ENCODE measurements at regions not wholly inside any gene's neighbourhood (a gene's known extent, or its start where the extent isn't known, plus 50 kb on each side); places are given as distances from the start of the nearest gene placed in this dataset.
A peak's percentile ranks its signal among the peaks of the same experiment; 100 is the strongest.

DNA sequence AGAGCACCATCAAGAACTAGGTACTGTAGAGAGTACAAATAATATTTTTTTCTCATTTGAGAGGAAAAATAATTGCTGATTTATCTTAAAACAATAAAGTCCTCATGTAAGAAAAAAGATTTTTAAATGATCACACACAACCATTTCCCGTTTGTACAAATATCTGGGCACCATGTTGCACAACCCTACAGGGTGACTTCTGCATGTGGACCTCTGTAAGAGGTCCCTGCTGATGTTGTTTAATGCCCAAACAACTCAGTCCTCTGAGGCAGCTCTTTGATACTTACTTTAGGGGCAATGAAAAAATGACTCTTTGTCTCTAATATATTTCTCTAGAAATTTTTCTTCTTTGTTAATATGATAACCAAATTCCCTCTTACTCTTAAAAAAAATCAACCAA is 168.1 kb upstream of the SATB1 start:
- DNase-seq, result no peak

DNA sequence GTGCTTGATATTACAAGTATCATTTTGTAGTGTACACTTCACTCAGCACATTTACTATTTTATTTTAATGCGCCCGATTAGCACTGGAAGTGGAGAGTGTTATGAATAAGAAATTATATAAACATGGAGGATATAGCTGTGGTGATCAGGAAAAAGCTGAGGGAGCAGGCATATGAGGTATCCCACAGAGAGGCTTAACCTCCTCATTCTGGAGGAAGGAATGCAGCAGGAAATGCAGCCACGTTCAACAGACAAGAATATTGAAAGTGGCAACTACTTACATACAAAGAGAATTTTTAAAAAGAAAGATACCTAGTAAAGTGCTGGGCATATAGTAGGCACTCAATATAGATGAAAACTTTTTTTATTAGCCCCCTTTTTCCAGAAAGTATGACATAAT is 166.0 kb upstream of the SATB1 start:
- no peak for DNase-seq

DNA sequence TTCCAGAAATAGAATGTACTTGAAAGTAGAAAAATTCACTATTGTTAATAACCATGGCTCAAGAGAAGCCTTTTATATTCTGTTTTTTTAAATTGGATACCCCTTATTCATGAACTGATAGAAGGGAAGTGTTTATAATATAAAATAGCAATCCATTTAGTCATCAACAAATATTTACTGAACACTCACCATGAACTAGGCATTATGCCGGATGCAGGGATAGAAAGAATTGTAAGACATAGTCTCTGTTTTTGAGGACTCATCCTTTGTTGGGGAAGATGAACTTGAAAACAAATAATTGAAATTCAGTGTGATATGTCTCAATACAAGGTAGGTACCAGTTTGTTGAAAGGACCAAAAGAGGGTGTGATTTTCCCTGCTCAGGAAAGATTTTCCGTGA is 160.9 kb upstream of the SATB1 start:
- no peak for DNase-seq

DNA sequence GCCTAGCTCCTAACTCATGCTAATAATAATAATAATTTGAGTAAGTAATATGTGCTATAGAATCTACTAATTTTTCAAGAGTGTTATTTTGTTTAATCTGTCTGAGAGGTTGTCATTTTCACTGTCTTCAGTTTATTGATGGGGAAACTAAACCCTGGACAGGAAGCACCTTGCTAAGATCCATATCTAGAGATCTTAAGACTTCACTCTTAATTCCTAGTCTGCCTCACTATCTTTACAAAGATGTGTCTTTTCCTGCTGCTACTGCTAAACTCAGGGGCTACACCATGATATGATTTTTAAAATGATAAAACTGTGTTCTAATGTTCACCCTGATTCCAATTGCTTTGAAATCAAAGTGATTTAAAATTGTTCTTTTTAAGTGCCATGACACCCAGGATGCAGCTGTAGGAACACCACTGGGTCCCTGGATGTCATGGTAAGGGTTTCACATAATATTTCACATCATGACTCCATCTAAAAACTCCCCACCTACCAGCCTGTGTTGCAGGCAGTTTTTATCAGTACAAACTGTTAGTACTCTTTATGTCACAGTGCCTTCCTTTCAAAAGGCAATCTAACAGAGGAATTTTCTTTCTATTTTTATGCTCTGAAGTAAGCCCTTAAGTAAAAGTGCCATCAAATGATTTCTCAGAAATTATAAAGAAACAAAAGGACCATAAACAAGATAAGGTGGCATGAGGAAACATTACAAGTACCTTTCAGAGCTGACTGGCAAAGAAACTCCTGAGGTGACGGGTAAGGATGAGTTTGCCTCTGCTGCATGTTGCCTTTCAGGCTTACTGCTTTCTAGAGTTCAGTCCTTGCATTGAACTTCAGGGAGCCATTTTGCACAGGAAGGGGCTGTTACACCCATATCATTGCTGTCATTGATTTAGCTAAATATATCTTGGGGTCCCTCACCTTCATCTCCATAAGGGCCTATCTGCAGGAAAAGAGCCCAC is 160.1 kb upstream of the SATB1 start:
- no peak for DNase-seq

DNA sequence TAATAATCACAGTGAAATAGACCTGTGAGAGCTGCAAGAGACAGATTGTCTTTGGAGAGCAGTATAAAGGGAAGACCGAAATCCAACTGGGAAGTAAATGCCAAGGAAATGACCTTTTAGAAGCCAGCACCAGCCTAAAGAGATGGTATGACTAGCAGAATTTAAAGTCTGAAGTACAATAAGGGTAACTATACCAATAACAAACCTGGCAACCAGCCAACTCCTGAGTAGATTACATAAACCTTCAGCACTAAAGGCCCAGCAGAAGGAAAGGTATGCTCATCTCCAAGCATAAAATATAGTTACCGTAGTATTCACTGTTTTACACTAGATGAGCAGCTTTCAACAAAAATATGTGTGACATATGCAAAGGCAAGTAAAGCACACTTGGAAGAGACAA is 155.1 kb upstream of the SATB1 start:
- no peak for DNase-seq

DNA sequence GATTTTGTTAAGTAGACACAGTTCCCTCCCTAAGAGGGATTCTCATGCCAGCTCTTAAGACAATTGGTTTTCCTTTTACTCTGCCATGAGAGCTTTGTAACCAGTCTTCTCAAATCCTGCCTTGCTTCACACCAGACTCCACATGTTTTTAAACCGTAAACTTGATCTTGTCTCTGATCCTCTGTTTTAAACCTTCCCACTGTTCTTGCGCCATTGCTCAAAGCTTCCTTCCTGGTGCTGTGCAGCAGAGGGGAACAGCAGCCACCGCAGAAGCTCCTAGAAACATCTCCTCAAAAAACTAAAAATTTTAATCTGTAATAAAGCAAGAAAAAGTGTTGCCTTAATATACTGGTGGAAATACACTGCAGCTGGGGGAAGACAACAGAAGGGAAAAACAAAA is 154.5 kb upstream of the SATB1 start:
- DNase-seq, result peak; percentile 5

DNA sequence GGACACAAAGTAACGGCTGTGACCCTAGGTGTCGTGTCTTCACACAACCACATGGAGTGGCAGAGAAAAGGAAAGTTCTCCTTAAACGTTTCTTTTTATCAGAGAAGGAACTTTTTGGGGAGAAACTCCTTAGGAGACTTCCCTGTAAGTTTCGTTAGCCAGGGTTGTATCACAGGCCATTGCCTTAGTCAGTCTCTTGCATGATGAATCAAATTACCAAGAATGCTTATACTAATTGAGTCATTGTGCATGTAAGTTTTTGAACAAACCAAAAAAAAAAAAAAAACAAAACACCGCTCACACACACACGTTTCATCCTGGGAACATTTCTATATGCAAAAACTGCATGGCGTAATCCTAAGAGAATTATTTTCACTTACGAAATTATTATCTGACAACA is 150.4 kb upstream of the SATB1 start:
- DNase-seq, result no peak

DNA sequence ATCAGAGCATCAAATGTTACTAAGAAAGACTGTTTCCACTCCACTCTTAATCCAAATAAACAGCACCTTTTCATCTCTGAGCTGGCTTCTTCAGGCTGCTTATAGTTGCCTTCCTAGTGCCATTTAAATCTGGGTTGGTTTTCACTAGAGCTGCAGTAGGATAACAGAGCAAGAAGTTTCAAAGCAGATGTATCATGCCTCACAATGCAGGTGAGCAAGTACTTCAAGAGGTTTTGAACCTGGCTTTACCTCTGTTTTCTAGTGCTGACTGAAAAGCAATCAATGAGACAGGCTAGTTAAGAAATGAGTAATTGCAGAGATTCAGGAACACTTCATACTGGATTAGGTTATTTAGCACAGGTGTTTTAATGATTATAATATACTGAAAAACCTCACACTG is 147.7 kb upstream of the SATB1 start:
- no peak for DNase-seq

DNA sequence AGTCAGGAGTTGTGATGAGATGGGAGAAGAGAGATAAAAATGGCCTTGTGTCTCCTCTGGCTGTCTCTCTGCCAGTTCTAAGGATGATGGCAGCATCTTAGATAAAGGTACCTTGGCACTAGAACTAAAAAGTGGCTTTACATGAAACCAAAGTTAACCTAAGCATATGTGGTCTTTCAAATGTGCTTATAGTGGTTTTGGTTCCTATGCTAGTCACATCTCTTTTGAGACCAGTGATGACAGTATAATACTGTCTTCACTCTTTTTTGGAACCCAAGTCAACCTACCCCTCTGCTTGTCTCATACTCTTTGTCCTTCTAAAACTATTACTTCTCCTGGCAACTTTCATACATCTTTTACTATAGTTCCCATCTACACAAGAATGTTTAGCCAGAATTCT is 142.2 kb upstream of the SATB1 start:
- DNase-seq, result no peak

DNA sequence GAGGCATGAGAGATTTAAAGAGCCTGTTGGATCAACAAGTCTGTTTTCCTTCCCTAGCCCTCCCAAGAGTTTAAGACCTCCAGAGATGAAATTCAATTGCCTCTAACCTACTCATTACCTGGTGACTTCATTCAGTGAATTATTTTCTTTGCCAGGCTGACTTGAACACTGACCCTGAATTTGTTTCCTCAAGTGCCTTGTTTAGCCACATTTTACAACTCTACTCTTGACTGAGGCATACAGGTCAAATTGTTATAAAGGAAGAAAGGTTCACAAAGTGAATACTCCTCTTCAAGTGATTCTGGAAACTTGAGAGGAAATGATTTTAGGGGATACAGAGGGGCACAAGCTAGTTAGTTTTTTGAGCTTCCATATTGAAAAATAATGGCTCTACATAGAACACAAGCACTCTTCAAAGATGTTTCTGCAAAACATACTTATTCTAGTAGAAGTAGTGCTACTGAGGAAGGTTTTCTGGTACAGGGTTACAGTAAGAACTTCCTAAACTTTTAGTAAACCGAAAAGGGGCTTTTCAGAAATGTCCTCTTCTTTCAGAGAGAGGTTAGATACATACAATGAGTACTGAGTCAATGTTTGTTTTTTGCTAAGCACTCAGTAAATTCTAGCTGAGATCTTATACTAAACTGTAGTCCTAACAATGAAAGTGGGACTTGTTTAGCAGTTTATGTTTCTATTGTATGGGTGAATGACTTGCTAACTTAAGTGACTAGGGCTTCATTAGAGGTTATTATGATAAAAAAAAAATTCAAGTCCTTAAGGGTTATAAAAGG is 137.4 kb upstream of the SATB1 start:
- DNase-seq, result no peak

DNA sequence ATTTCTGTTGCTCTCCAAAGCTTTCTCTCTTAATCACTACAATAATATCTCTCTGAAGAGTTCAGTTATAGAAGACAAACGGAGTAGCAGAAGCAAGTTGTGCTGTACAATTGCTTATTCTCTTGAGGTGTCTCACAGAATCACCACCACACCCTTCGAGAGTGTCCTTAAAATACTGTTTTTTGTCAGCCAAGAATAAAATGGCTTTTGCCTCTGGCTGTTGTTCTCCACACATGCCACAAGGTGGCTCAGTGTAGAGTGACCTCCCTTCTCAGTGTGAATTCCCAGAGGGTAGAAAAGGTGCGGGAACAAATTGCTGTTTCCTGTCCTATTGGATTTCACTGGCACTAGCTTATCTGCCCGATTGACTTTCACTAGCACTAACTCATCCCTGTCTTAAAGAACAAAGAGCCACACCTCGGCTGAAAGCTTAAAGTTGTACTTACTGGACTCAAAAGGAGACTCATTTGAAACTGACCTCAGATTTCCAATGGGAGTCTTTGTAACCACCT is 134.2 kb upstream of the SATB1 start:
- DNase-seq, result peak; percentile 55

DNA sequence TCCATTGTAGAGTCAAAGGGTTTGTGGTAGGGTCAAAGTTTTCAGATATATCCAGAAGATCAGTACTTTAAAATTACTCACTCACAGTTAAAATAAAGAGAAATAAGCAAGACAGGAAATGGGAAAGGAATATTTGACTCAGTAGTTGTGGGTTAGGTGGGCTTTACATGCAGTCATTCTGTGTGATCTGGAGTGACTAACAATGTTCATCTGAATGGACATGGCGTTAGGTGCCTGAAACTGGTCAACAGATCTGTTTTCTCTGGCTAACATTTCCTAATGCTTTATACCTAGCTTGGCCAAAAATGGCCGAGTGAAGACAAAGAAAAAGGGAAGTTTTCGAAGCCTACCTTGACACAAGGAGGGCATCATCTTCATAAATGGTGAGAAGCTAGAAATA is 133.4 kb upstream of the SATB1 start:
- no peak for DNase-seq

DNA sequence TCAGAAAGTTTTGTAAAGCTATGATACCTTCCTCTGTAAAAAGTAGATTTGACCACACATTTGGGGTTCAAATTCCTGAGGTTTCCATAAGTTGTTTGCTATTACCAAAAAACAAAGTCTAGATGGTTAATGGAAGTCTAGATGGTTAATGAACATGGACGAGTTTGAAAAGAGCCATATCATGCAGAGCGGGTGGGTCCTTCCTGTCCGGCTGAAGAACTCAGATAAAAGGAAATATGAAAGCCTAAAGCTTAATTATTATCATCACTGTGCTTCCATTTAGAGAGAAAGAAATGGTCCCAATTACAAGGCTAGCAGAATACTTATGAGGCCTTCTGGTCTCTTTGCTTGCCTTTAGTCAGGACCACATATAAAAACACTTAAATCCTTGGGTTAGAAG is 132.1 kb upstream of the SATB1 start:
- no peak for DNase-seq

DNA sequence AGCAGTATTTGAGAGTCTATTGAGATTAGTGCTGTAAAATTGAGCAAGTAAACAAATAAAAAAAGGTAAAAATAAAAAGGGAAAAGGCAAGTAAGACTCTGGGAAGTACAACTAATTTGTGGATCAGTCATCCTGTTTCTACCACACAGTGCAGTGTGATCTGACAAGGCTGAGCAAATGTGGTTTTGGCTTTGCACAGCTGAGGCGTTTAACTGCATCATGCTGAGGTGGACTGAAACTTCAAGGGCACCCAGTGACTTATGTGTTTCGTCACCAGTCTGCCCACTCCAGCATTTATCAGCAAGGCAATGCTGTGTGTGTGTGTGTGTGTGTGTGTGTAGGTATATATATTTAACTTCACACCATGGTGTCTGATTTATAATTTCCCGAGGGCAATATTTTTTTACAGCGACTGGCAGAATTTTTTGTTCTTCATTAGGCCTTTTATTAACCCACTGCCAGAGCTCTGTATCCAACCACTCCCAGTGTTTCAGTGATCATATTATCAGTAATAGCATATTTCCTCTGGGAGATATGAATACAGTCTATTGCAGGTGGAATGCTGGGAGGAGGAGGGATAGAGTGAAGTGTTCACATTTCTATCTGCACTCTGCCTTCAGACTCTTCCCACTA is 131.5 kb upstream of the SATB1 start:
- peak; percentile 78 for DNase-seq

DNA sequence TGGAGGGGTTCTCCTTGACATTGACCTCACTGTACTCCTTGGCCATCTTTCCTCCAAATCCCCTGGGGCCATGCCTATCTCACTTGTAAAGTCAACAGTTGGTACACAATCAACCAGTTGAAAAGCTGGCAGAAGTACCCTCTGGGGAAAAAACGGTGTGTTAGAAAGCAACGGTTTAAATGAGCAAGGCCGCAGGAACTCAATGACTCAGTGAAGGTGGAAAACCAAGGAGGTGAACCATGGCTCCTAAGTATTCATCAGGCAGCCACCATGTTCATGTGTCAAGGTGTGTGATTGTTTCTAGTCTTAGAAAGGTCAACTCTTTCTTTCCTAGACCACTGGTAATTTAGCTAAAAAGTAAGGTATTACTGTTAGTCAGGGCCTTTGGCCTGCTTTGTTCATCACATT is 130.9 kb upstream of the SATB1 start:
- no peak for DNase-seq

DNA sequence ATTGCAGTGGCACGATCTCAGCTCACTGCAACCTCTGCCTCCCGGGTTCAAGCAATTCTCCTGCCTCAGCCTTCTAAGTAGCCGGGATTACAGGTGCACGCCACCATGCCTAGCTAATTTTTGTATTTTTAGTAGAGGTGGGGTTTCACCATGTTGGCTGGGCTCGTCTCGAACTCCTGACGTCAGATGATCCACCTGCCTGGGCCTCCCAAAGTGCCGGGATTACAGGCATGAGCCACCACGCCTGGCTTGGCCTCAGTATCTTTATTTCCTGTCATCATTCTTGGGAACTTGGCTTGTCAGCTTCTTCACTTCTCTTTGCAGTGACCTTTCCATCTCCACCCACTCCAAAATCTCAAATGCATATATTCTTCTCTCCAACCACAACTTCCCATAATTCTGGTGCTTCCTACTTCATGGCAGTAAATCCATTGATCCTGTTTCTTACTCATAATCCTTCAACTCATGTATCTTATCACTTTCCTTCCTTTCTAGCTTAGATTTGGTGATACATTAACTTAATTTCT is 127.5 kb upstream of the SATB1 start:
- peak; percentile 78 for DNase-seq

DNA sequence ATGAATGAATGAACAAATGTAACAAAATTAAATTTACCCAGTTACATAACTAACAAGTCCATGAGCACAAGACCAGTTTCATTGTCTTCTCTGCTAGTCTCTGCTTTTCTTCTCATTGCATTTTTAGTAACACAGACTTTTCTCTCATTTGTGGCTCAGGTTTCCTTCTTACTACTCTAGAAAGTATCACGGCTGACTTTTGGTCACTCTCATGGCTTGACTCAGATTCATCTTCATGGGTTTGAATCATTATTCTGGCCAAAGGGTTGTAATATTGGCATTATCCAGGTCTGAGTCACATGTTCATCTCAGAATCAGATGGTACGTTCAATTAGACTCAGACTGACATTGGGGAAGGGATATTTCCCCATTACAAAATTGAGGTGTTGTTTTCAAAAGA is 121.5 kb upstream of the SATB1 start:
- no peak for DNase-seq

DNA sequence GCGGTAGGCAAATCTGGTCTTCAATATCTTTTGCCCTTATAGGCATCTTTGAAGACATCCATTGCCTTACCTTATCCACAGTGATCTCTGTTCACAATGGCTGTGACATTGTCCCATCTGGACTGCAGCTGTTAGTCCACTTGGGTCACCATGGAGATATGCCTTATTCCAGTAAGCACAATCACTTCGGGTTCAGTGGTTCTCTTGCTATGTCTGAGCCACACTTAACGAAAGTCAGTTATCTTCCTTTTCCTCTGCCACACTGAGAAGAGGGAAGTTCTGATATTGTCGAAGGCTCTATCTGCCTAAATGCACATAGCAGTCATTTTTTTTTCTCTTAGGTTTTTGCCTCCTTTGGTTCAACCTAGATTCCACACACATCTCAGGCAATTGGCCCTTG is 119.0 kb upstream of the SATB1 start:
- DNase-seq, result no peak

DNA sequence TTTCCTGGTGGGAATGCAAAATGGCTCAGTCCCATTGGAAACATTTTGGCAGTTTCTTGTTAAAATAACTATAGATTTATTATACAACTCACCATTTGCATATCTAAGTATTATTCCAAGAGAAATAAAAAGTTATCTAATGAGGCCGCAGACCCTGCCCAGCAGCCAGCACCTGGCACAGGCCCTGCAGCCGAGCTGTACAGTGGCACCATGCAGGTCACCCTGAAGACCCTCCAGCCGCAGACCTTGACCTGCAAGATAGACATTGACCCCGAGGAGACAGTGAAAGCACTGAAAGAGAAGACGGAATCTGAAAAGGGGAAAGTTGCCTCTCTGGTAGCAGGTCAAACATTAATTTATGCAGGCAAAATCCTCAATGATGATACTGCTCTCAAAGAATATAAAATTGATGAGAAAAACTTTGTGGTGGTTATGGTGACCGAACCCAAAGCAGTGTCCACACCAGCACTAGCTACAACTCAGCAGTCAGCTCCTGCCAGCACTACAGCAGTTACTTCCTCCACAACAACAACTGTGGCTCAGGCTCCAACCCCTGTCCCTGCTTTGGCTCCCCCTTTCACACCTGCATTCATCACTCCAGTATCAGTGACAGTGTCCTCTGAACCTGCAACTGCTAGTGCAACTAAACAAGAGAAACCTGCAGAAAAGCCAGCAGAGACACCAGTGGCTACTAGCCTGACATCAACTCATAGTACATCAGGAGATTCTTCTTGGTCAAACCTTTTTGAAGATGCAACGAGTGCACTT is 113.5 kb upstream of the SATB1 start:
- DNase-seq, result no peak

DNA sequence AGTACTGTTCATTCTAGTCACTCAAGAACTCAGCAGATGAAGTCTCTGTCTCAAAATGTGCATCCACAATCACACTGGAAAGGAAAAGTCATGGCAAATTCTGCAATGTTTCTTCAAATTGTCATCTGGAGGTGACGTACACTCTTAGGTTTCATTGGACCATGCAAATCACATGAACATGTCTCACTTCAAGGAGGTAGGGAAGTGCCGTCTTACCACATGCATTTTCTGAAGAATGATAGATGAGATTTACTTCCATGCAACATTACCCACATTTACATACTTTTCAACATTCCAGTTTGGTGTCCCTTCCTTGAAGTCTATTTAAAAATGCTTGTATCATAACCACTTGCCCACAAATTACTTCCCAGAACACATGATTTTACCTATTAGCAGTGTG is 107.9 kb upstream of the SATB1 start:
- DNase-seq, result no peak

DNA sequence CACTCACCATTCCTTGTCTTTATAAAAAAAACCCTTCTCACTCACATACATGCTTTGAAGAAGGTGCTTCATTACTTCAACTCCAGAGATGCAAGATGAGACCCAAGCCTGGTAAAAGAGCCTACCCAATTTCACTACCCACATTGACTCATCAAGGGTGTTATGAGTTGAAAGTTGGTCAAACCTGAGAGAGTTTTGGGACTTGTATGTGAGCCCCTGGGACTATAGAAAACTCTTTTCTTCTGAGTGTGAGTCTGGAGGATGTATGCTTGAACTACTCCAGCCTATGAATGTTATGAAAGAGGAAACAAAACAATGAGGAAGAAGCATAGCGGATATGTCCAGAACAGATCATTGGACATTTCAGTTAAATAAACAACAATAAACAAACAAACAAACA is 106.5 kb upstream of the SATB1 start:
- DNase-seq, result no peak

DNA sequence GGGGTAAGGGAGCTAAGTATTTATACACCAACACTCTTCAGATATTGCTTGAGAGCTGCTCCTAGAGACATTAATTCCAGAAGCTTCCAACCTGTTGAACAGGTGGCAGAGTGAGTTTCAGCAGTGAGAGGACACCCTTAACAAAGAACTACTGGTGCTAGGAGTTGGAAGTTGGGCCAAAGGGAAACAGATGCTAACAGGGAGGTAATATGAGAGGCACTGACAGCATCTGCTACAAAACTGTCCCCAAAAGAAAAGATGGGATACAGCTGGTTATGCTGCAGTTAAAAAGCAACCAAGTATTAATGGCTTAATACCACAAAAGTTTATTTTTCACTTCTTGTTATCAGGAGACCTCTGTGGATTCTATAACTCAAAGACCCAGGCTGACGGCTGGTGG is 104.5 kb upstream of the SATB1 start:
- DNase-seq, result no peak

DNA sequence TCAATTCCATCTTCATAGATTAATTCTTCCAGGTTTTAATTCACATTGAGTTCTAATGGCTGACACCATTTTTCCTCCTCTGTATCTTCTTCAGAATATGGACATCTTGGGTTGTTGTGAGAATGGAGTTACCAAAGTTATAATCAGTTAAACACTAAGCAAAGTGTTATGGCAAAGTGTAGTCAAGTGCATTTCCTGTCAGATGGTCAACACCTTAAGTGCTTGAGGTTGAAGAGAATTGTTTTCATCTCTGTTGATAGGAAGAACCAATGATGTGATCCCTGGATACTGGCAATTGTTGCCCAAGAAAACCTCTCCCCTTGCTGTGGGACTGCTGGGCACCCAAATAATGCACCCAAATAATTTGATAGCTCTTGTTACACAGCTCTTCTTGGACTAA is 102.6 kb upstream of the SATB1 start:
- DNase-seq, result no peak
